B cell (primary cell): ENCODE measurements at regions not wholly inside any gene's neighbourhood (a gene's known extent, or its start where the extent isn't known, plus 50 kb on each side); places are given as distances from the start of the nearest gene placed in this dataset.

ENCODE experiments used
- ATAC-seq: fragments of 200-7000 bp; cut with Tn5 transposase; one replicate; pipeline ENCODE4 v1.10.0; 2021; ENCODE audit warnings: low read depth, mild to moderate bottlenecking, moderate number of reproducible peaks, moderate library complexity
- CTCF ChIA-PET: fragments of 350-600 bp; sonication (Branson Sonifier 250); formaldehyde crosslinking; loops from one replicate; lab custom pipeline; 2021; ENCODE audit warnings: antibody characterized with exemption, inconsistent platforms; lab: Charles Lee
- POLR2A ChIA-PET: fragments of 350-600 bp; sonication (Branson Sonifier 250); formaldehyde crosslinking; loops from one replicate; lab custom pipeline; 2021; ENCODE audit warnings: antibody characterized with exemption; lab: Charles Lee
- DNase-seq: peaks from one replicate; pipeline ENCODE4 v3.0.0; 2013
- H2AFZ ChIP-seq: 2 replicates; pipeline ENCODE4 v1.6.1; 2012; ENCODE audit warnings: mild to moderate bottlenecking, low read depth, low read length; ENCODE audit not compliant: insufficient read depth, poor library complexity, severe bottlenecking
- H3K27ac ChIP-seq, 2 donors: 1 replicate in 1 of 2; 2 replicates in 1 of 2; pipeline ENCODE4 v1.5.1; 2012 to 2013; ENCODE audit warnings: low read length in 2 of 2, mild to moderate bottlenecking in 2 of 2, moderate library complexity in 1 of 2
- H3K27me3 ChIP-seq, 4 experiments: fragments of 200-600 bp in 1 of 4; sonication (generic) in 1 of 4; replicated peaks in 1 of 4; 1 replicate in 2 of 4; 2 replicates in 2 of 4; pipeline versions ENCODE4 v1.6.1 to v1.7.0; 2013 to 2016; ENCODE audit warnings: low read length in 3 of 4, mild to moderate bottlenecking in 2 of 4, mixed read lengths in 1 of 4, moderate library complexity in 1 of 4; ENCODE audit not compliant: insufficient read depth in 4 of 4, control insufficient read depth in 3 of 4; ENCODE audit errors: control extremely low read depth in 1 of 4
- H3K36me3 ChIP-seq, 2 experiments: replicated peaks in 1 of 2; 1 replicate in 1 of 2; 2 replicates in 1 of 2; pipeline versions ENCODE4 v1.6.1 to v1.7.1; 2013; ENCODE audit warnings: low read length in 1 of 2; ENCODE audit not compliant: insufficient read depth in 2 of 2, control insufficient read depth in 1 of 2; ENCODE audit errors: control extremely low read depth in 1 of 2, extremely low read depth in 1 of 2
- H3K4me1 ChIP-seq, 2 donors: fragments of 200-600 bp in 1 of 2; sonication (generic) in 1 of 2; 1 replicate in 1 of 2; 2 replicates in 1 of 2; pipeline versions ENCODE4 v1.5.1 to v1.6.1; 2013 to 2017; ENCODE audit warnings: low read length in 2 of 2; ENCODE audit not compliant: control insufficient read depth in 2 of 2, insufficient read depth in 2 of 2
- H3K4me2 ChIP-seq: replicated peaks from 2 replicates; pipeline ENCODE3; 2012; ENCODE audit warnings: mild to moderate bottlenecking, low read depth, low read length; ENCODE audit not compliant: poor library complexity, severe bottlenecking
- H3K4me3 ChIP-seq, 5 experiments: fragments of 200-600 bp in 1 of 5; sonication (generic) in 1 of 5; 1 replicate in 3 of 5; 2 replicates in 2 of 5; pipeline versions ENCODE4 v1.5.1 to v1.7.0; 2011 to 2016; ENCODE audit warnings: low read length in 4 of 5, mild to moderate bottlenecking in 4 of 5, low read depth in 2 of 5, control low read depth in 1 of 5, moderate library complexity in 1 of 5; ENCODE audit not compliant: insufficient read depth in 1 of 5; ENCODE audit errors: control extremely low read depth in 1 of 5, extremely low read depth in 1 of 5
- H3K79me2 ChIP-seq: fragments of 200-600 bp; sonication (generic); one replicate; pipeline ENCODE4 v1.6.0; 2016; ENCODE audit warnings: low read length; ENCODE audit not compliant: control insufficient read depth, insufficient read depth
- H3K9ac ChIP-seq: fragments of 200-600 bp; sonication (generic); 2 replicates; pipeline ENCODE4 v1.6.1; 2017; ENCODE audit warnings: mild to moderate bottlenecking, low read length, moderate library complexity
- H3K9me3 ChIP-seq, 3 donors: one replicate each; pipeline versions ENCODE4 v1.6.1 to v1.7.1; 2013; ENCODE audit warnings: low read length in 2 of 3; ENCODE audit not compliant: control insufficient read depth in 2 of 3, insufficient read depth in 1 of 3; ENCODE audit errors: control extremely low read depth in 1 of 3
- H4K20me1 ChIP-seq: 2 replicates; pipeline ENCODE4 v1.6.0; 2012; ENCODE audit warnings: mild to moderate bottlenecking, low read length; ENCODE audit not compliant: insufficient read depth, control insufficient read depth, poor library complexity, severe bottlenecking
- H3K27ac Mint-ChIP-seq: one replicate; pipeline ENCODE4 v1.8.0; 2021; ENCODE audit warnings: mixed read lengths
- H3K27me3 Mint-ChIP-seq: one replicate; pipeline ENCODE4 v1.8.0; 2021; ENCODE audit warnings: mixed read lengths
- H3K4me1 Mint-ChIP-seq: one replicate; pipeline ENCODE4 v1.8.0; 2021; ENCODE audit warnings: mixed read lengths
- H3K4me3 Mint-ChIP-seq: one replicate; pipeline ENCODE4 v1.8.0; 2021; ENCODE audit warnings: mixed read lengths
- H3K9me3 Mint-ChIP-seq: one replicate; pipeline ENCODE4 v1.8.0; 2022; ENCODE audit warnings: mixed read lengths; ENCODE audit not compliant: insufficient read depth
- EZH2 ChIP-seq: IDR thresholded peaks from 2 replicates; pipeline ENCODE4 v1.6.1; 2012; ENCODE audit warnings: borderline replicate concordance, low read depth, mild to moderate bottlenecking, moderate library complexity, low read length; ENCODE audit not compliant: insufficient read depth, poor library complexity, severe bottlenecking
- WGBS: methylation state at CpG from one replicate; pipeline ENCODE4 v1.1.5; 2013; ENCODE audit warnings: missing lambda C conversion rate; ENCODE audit not compliant: insufficient coverage; 5-methylcytosine and 5-hydroxymethylcytosine counted together
- intact Hi-C: fragments of 100-400 bp; cut with micrococcal nuclease; formaldehyde crosslinking; loops from one replicate; pipeline ENCODE4 v1.10.0; 2022
- TF ChIP-seq, protein P1 (sequence below): fragments of 200-600 bp; IDR thresholded peaks from one replicate; pipeline ENCODE4 v1.8.0; 2022; ENCODE audit warnings: antibody characterized with exemption, mild to moderate bottlenecking

- Histone ChIP-seq H3K4me1 (no peaks in the 10 kb centered on the region), H3K9ac (no peak overlapping the region), H3K4me3 (no peak overlapping the region), H3K36me3 (no peaks in the 10 kb centered on the region), H2AFZ (no peak overlapping the region), H3K4me2 (no peak overlapping the region), H3K9me3 (no peaks in the 10 kb centered on the region), H3K79me2 (no peaks in the 10 kb centered on the region), H3K27ac (no peak overlapping the region), H3K27me3 (no peaks in the 10 kb centered on the region), H4K20me1 (no peaks in the 10 kb centered on the region)
- no peak overlapping the region for H3K27ac Mint-ChIP-seq
- no peaks in the 10 kb centered on the region for H3K4me1 Mint-ChIP-seq
- DNase-seq = no peak
- no peak overlapping the region for H3K4me3 Mint-ChIP-seq
- intact Hi-C loops = no loop called here
- no peaks in the 10 kb centered on the region for H3K9me3 Mint-ChIP-seq
- WGBS = no CpG with 5 or more reads among the region's 1 CpG
- no peak for ATAC-seq
- CTCF ChIA-PET = no interaction called here
- POLR2A ChIA-PET = no interaction called here
- TF ChIP-seq, protein P1, sequence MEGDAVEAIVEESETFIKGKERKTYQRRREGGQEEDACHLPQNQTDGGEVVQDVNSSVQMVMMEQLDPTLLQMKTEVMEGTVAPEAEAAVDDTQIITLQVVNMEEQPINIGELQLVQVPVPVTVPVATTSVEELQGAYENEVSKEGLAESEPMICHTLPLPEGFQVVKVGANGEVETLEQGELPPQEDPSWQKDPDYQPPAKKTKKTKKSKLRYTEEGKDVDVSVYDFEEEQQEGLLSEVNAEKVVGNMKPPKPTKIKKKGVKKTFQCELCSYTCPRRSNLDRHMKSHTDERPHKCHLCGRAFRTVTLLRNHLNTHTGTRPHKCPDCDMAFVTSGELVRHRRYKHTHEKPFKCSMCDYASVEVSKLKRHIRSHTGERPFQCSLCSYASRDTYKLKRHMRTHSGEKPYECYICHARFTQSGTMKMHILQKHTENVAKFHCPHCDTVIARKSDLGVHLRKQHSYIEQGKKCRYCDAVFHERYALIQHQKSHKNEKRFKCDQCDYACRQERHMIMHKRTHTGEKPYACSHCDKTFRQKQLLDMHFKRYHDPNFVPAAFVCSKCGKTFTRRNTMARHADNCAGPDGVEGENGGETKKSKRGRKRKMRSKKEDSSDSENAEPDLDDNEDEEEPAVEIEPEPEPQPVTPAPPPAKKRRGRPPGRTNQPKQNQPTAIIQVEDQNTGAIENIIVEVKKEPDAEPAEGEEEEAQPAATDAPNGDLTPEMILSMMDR = no peak
- no peak for TF ChIP-seq EZH2
- no peaks in the 10 kb centered on the region for H3K27me3 Mint-ChIP-seq
Observed at GRCh38 chr1:187275346-187275745, 446.6 kb downstream of the PLA2G4A start.

DNA sequence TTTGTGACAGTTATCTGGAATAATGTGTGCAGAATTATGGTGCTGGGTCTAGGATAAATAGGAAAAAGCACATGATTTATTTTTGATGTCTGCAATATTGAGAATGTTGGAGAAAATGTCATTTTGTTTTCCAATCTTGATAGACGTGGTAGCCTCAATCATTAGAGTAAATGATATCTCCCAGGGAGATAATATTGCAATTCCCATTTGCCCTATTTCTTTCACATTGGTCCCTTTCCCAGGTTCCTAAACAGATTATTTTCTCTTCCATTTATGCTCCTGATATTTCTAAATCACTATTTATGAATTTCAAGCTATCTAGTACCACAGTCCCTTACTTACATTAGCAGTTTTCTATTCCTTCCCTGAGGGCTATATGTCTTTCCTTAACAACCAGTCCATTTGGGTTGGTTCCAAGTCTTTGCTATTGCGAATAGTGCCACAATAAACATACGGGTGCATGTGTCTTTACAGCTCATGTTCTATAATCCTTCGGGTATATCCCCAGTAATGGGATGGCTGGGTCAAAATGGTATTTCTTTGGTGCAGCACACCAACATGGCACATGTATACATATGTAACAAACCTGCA, 447.3 kb downstream of the PLA2G4A start:
- Histone ChIP-seq H3K4me3 (no peak overlapping the region), H3K9ac (no peak overlapping the region), H3K4me2 (no peak overlapping the region), H4K20me1 (no peaks in the 10 kb centered on the region), H3K79me2 (no peaks in the 10 kb centered on the region), H3K36me3 (no peaks in the 10 kb centered on the region), H3K4me1 (no peaks in the 10 kb centered on the region), H3K27me3 (no peaks in the 10 kb centered on the region), H3K9me3 (no peaks in the 10 kb centered on the region), H3K27ac (no peak overlapping the region), H2AFZ (no peak overlapping the region)
- POLR2A ChIA-PET = no interaction called here
- TF ChIP-seq, protein P1 = no peak
- TF ChIP-seq EZH2 = no peak
- CTCF ChIA-PET = no interaction called here
- Mint-ChIP-seq H3K4me1 (no peaks in the 10 kb centered on the region), H3K27ac (no peak overlapping the region), H3K9me3 (no peaks in the 10 kb centered on the region), H3K4me3 (no peak overlapping the region), H3K27me3 (no peaks in the 10 kb centered on the region)
- intact Hi-C loops = no loop called here
- WGBS = 90% methylated on average over 2 of the region's 4 CpGs
- ATAC-seq (no peak), DNase-seq (no peak)
